Ovary (tissue), 7 donors: ENCODE measurements at regions not wholly inside any gene's neighbourhood (a gene's known extent, or its start where the extent isn't known, plus 50 kb on each side); places are given as distances from the start of the nearest gene placed in this dataset.

Experiments
- DNase-seq, 5 donors: peaks; one replicate each; pipeline ENCODE4 v3.0.0-alpha.2; 2019 to 2020
- H3K27ac ChIP-seq, 2 donors: fragments of 200-600 bp; one replicate each; pipeline versions ENCODE4 v1.5.1 to v1.8.0; 2019 to 2022
- H3K27me3 ChIP-seq: fragments of 200-600 bp; one replicate; pipeline ENCODE4 v1.8.0; 2022
- H3K36me3 ChIP-seq: fragments of 200-600 bp; sonication (generic); one replicate; pipeline ENCODE4 v1.5.1; 2019
- H3K4me1 ChIP-seq: one replicate; pipeline ENCODE4 v1.8.1; 2013; ENCODE audit warnings: mild to moderate bottlenecking, moderate library complexity; ENCODE audit not compliant: insufficient read depth
- H3K4me3 ChIP-seq: fragments of 200-600 bp; sonication (generic); one replicate; pipeline ENCODE4 v1.5.1; 2017
- H3K9me3 ChIP-seq, 2 donors: fragments of 200-600 bp in 1 of 2; sonication (generic) in 1 of 2; one replicate each; pipeline versions ENCODE4 v1.5.1 to v1.8.1; 2013 to 2019; ENCODE audit warnings: mild to moderate bottlenecking in 1 of 2, moderate library complexity in 1 of 2
- CTCF ChIP-seq, 3 donors: fragments of 450-650 bp in 2 of 3; fragments of 200-600 bp in 1 of 3; IDR thresholded peaks; one replicate each; pipeline versions ENCODE4 v1.5.1 to v1.8.0; 2016 to 2022; ENCODE audit warnings: antibody characterized with exemption in 3 of 3, mild to moderate bottlenecking in 1 of 3
- EP300 ChIP-seq: sonication (generic); formaldehyde crosslinking; IDR thresholded peaks from one replicate; pipeline ENCODE4 v1.6.1; 2017; ENCODE audit warnings: antibody characterized with exemption
- POLR2A ChIP-seq: fragments of 450-650 bp; IDR thresholded peaks from one replicate; pipeline ENCODE4 v1.6.1; 2017; ENCODE audit warnings: antibody characterized with exemption, mild to moderate bottlenecking, moderate library complexity
- WGBS, 3 donors: extraction: QIAGEN DNeasy Blood & Tissue Kit in 1 of 3; methylation state at CpG; one replicate each; pipeline versions ENCODE4 v1.1.5 to v1.1.7; 2013 to 2017; 5-methylcytosine and 5-hydroxymethylcytosine counted together
- intact Hi-C, 4 donors: fragments of 100-400 bp; cut with DNase I; formaldehyde crosslinking; loops; one replicate each; pipeline versions ENCODE4 v1.11.0 to v1.15.1; 2022 to 2023
- donor health status: DM: no; HTN: no; CAD: no; lungs with moderate emphysema.
- donor health status: DM: no; HTN: no; CAD: no.
- donor health status: Bipolar disorder and iron deficiency.
- donor health status: DM: no; HTN: no; CAD: no.
- donor health status: DM: yes; HTN: yes; CAD: no.

- no peak overlapping the region for H3K27ac ChIP-seq
- 63 to 80% (median 74%) methylated on average over 4 of the region's 4 CpGs for WGBS, 3 donors
- H3K36me3 ChIP-seq = no peaks in the 10 kb centered on the region
- H3K9me3 ChIP-seq = no peaks in the 10 kb centered on the region
- no peaks in the 10 kb centered on the region for H3K4me1 ChIP-seq
- H3K4me3 ChIP-seq = no peak overlapping the region
- intact Hi-C loops = no loop called here
- TF ChIP-seq POLR2A = no peak
- no peak for TF ChIP-seq EP300
- TF ChIP-seq CTCF (IDR thresholded peaks at IDR 0.05) = no peak
- H3K27me3 ChIP-seq = no peaks in the 10 kb centered on the region
- no peak for DNase-seq
These were observed 871.3 kb downstream of the ZPLD1 start for GRCh38 chr3:103306104-103306503.

GRCh38 chr3:103308921-103309320 lies 874.1 kb downstream of the ZPLD1 start:
- intact Hi-C loops = no loop called here
- TF ChIP-seq POLR2A (no peak), CTCF (IDR thresholded peaks at IDR 0.05) (no peak), EP300 (no peak)
- DNase-seq = no peak
- Histone ChIP-seq H3K9me3 (no peaks in the 10 kb centered on the region), H3K4me3 (no peak overlapping the region), H3K4me1 (no peaks in the 10 kb centered on the region), H3K36me3 (no peaks in the 10 kb centered on the region), H3K27ac (no peak overlapping the region), H3K27me3 (no peaks in the 10 kb centered on the region)
- 50 to 71% (median 63%) methylated on average over 1 of the region's 1 CpG for WGBS, 3 donors

GRCh38 chr3:103319912-103320311 lies 885.1 kb downstream of the ZPLD1 start:
- intact Hi-C loops = loop anchor here in 1 of 4 donors (10.0 kb wide), 1 partner anchor 1505 kb away; no protein-coding TSS in a partner anchor
- Histone ChIP-seq H3K27me3 (no peaks in the 10 kb centered on the region), H3K4me3 (no peak overlapping the region), H3K36me3 (no peaks in the 10 kb centered on the region), H3K27ac (no peak overlapping the region), H3K4me1 (no peaks in the 10 kb centered on the region), H3K9me3 (no peaks in the 10 kb centered on the region)
- TF ChIP-seq CTCF (IDR thresholded peaks at IDR 0.05) = no peak
- no peak for TF ChIP-seq POLR2A
- no peak for TF ChIP-seq EP300
- WGBS, 3 donors = 13 to 23% (median 20%) methylated on average over 2 of the region's 2 CpGs
- DNase-seq = no peak

- Histone ChIP-seq H3K4me1 (no peaks in the 10 kb centered on the region), H3K4me3 (no peak overlapping the region), H3K27me3 (no peaks in the 10 kb centered on the region), H3K9me3 (no peaks in the 10 kb centered on the region), H3K36me3 (no peaks in the 10 kb centered on the region), H3K27ac (no peak overlapping the region)
- TF ChIP-seq CTCF (IDR thresholded peaks at IDR 0.05) (no peak), EP300 (no peak), POLR2A (no peak)
- DNase-seq = no peak
- 92 to 97% (median 93%) methylated on average over 2 of the region's 2 CpGs for WGBS, 3 donors
- intact Hi-C loops = no loop called here
These were observed 902.5 kb downstream of the ZPLD1 start for GRCh38 chr3:103337179-103337845.
